ENCODE measurements at regions not wholly inside any gene's neighbourhood (a gene's known extent, or its start where the extent isn't known, plus 50 kb on each side); places are given as distances from the start of the nearest gene placed in this dataset.

- intact Hi-C loops (cut with DNase I; ENCODE audit: low total_unique reads), result no loop called here
- DNase-seq, result no peak
- H3K27me3 ChIP-seq, result no peaks in the 10 kb centered on the region
- H3K4me3 ChIP-seq, result no peak overlapping the region
- no peaks in the 10 kb centered on the region for H3K9me3 ChIP-seq
- TF ChIP-seq POLR2AphosphoS5 (IDR thresholded peaks at IDR 0.05) (no peak), POLR2A (IDR thresholded peaks at IDR 0.05) (no peak), CTCF (IDR thresholded peaks at IDR 0.05) (no peak), EP300 (IDR thresholded peaks at IDR 0.05; ENCODE audit: low read depth) (no peak)
- no peak overlapping the region for H3K27ac ChIP-seq
- H3K4me1 ChIP-seq, result no peaks in the 10 kb centered on the region
- in situ Hi-C loops (cut with MboI; ENCODE audit: low pct_ligation_motif_present in 1 of 4, low pct_unique_long_range_greater_than_20kb in 1 of 4, low sequenced_read_pairs in 3 of 4), result no loop called here
- WGBS, 2 donors (ENCODE audit: low coverage in 1 of 2), result 43 to 52% methylated on average over 3 of the region's 3 CpGs
- H3K36me3 ChIP-seq, result no peaks in the 10 kb centered on the region
These were observed 270.1 kb downstream of the SLITRK5 start for GRCh38 chr13:87941226-87941625.

GRCh38 chr13:87942205-87942604 lies 271.0 kb downstream of the SLITRK5 start:
- intact Hi-C loops (cut with DNase I; ENCODE audit: low total_unique reads) (loop anchor here (1.0 kb wide), 1 partner anchor 17 kb away; no protein-coding TSS in a partner anchor), in situ Hi-C loops (cut with MboI; ENCODE audit: low pct_ligation_motif_present in 1 of 4, low pct_unique_long_range_greater_than_20kb in 1 of 4, low sequenced_read_pairs in 3 of 4) (no loop called here)
- no peaks in the 10 kb centered on the region for H3K4me1 ChIP-seq
- no peak for DNase-seq
- no peaks in the 10 kb centered on the region for H3K27me3 ChIP-seq
- WGBS, 2 donors (ENCODE audit: low coverage in 1 of 2), result 79 to 100% methylated on average over 1 of the region's 1 CpG
- no peak overlapping the region for H3K27ac ChIP-seq
- TF ChIP-seq POLR2A (IDR thresholded peaks at IDR 0.05), result no peak
- no peak for TF ChIP-seq POLR2AphosphoS5 (IDR thresholded peaks at IDR 0.05)
- TF ChIP-seq CTCF (IDR thresholded peaks at IDR 0.05), result no peak
- TF ChIP-seq EP300 (IDR thresholded peaks at IDR 0.05; ENCODE audit: low read depth), result no peak
- no peak overlapping the region for H3K4me3 ChIP-seq
- no peaks in the 10 kb centered on the region for H3K9me3 ChIP-seq
- H3K36me3 ChIP-seq, result no peaks in the 10 kb centered on the region

- intact Hi-C loops (cut with DNase I; ENCODE audit: low total_unique reads), result no loop called here
- TF ChIP-seq POLR2A (IDR thresholded peaks at IDR 0.05) (no peak), POLR2AphosphoS5 (IDR thresholded peaks at IDR 0.05) (no peak), EP300 (IDR thresholded peaks at IDR 0.05; ENCODE audit: low read depth) (no peak), CTCF (IDR thresholded peaks at IDR 0.05) (no peak)
- no peaks in the 10 kb centered on the region for H3K9me3 ChIP-seq
- H3K4me1 ChIP-seq, result no peaks in the 10 kb centered on the region
- in situ Hi-C loops (cut with MboI; ENCODE audit: low pct_ligation_motif_present in 1 of 4, low pct_unique_long_range_greater_than_20kb in 1 of 4, low sequenced_read_pairs in 3 of 4), result no loop called here
- no peak overlapping the region for H3K27ac ChIP-seq
- H3K4me3 ChIP-seq, result no peak overlapping the region
- no peak for DNase-seq
- WGBS, 2 donors (ENCODE audit: low coverage in 1 of 2), result 83 to 100% methylated on average over 1 of the region's 1 CpG
- no peaks in the 10 kb centered on the region for H3K27me3 ChIP-seq
- no peaks in the 10 kb centered on the region for H3K36me3 ChIP-seq
These were observed 272.9 kb downstream of the SLITRK5 start for GRCh38 chr13:87944038-87944437.

- no peaks in the 10 kb centered on the region for H3K9me3 ChIP-seq
- no peaks in the 10 kb centered on the region for H3K27me3 ChIP-seq
- TF ChIP-seq POLR2A (IDR thresholded peaks at IDR 0.05), result no peak
- TF ChIP-seq POLR2AphosphoS5 (IDR thresholded peaks at IDR 0.05), result no peak
- TF ChIP-seq CTCF (IDR thresholded peaks at IDR 0.05), result no peak
- TF ChIP-seq EP300 (IDR thresholded peaks at IDR 0.05; ENCODE audit: low read depth), result no peak
- in situ Hi-C loops (cut with MboI; ENCODE audit: low pct_ligation_motif_present in 1 of 4, low pct_unique_long_range_greater_than_20kb in 1 of 4, low sequenced_read_pairs in 3 of 4), result no loop called here
- DNase-seq, result no peak
- no peaks in the 10 kb centered on the region for H3K4me1 ChIP-seq
- 58 to 69% methylated on average over 2 of the region's 2 CpGs for WGBS, 2 donors (ENCODE audit: low coverage in 1 of 2)
- H3K36me3 ChIP-seq, result no peaks in the 10 kb centered on the region
- H3K4me3 ChIP-seq, result no peak overlapping the region
- H3K27ac ChIP-seq, result no peak overlapping the region
- intact Hi-C loops (cut with DNase I; ENCODE audit: low total_unique reads), result no loop called here
These were observed 281.2 kb downstream of the SLITRK5 start for GRCh38 chr13:87952377-87952776.
